ENCODE measurements at regions not wholly inside any gene's neighbourhood (a gene's known extent, or its start where the extent isn't known, plus 50 kb on each side); places are given as distances from the start of the nearest gene placed in this dataset.
"Not testable (repeated sequence)": the region's sequence is repeated elsewhere in the genome, so short reads cannot be mapped to it uniquely, and the experiment has no call there.

DNA sequence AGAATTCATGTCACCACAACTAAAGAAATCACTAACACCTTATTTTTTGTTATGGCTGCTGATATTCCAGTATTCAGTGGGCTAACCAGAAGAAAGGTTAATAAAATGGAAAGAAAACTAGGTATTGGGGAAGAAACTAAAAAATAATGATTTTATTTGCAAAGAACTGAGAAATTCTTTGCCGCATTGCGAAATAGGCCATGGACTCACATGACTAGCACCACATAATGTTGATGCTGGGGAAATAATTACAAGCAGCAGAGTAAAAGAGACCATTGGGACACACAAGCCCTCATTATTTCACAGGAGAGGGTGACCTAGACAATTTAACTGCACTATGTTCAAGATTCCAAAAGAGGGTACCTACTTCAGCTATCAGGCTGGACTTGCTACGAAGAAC is 1411.5 kb downstream of the SLITRK5 start:
- DNase-seq, result no peak

DNA sequence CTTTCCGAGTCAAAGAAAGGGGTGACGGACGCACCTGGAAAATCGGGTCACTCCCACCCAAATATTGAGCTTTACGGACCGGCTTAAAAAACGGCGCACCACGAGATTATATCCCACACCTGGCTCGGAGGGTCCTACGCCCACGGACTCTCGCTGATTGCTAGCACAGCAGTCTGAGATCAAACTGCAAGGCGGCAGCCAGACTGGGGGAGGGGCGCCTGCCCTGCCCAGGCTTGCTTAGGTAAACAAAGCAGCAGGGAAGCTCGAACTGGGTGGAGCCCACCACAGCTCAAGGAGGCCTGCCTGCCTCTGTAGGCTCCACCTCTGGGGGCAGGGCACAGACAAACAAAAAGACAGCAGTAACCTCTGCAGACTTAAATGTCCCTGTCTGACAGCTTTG is 1416.9 kb downstream of the SLITRK5 start:
- DNase-seq, result not testable (repeated sequence)

DNA sequence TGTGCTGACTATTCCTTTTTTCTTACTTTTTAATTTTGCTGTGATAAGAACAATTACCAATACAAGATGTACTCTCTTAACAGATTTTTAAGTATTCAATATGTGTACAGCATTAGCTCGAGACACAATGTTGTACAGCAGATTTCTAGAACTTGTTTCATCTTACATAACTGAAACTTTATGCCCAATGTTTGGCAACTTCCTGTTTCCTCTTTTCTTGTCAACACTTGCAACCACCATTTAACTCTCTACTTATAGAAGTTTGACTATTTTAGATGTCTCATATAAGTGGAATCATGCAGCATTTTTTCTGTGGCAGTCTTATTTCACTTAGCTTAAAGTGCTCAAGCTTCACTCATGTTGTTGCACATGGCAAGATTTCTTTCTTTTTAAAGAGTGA is 1426.8 kb downstream of the SLITRK5 start:
- no peak for DNase-seq

DNA sequence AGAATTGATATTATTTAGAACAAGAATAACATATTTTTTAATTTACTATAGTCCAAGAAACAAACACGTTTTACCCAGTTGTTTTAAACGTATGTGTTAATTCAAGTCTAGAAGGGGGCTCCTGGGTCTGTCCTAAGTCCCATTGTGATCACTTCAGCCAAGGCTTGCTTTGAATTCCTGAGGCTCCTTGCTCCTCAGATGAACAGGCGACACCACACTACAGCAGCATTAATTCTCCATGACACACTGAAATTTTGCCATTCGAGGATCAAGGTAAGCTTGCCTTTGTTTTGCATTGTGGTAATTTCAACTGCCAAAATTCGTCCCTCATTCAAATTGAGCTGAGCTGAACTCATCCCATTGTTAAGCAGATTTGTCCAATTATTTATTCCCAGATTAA is 1442.6 kb downstream of the SLITRK5 start:
- no peak for DNase-seq

DNA sequence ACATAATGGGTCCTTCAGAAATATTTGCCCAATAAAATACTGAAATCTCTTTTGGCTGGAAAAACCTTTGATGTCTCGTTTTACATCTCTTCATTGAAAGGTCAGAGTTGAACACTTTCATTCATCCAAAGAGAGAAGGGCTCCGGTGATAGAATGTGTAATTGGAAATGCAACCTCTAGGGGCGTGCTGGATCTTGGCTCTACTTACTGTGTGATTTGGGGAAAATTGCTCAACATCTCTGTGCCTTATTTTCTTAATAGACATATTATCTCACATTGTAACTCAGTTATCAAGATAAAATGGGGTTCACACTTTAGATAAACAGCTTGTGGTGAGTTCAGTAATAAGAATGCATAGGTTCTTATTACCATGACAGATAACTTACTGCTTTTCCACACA is 1444.1 kb downstream of the SLITRK5 start:
- DNase-seq, result no peak

DNA sequence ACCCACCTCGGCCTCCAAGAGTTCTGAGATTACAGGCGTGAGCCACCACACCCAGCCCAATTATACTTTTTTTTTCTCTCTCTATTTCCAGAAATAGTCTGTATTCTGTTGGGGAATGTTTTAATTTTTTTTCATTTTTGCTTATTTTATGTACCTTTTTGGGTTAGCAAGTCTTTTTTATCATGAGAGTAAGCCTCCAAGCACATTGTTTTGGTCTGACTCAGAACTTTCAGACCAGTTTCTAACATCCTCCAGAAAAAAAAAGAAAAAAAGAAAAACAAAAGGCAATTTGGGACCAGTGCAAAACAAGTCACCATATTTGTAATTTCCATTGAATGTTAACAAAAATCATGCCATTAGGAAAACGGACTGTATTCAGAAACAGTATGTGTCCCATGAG is 1465.5 kb downstream of the SLITRK5 start:
- DNase-seq, result no peak

DNA sequence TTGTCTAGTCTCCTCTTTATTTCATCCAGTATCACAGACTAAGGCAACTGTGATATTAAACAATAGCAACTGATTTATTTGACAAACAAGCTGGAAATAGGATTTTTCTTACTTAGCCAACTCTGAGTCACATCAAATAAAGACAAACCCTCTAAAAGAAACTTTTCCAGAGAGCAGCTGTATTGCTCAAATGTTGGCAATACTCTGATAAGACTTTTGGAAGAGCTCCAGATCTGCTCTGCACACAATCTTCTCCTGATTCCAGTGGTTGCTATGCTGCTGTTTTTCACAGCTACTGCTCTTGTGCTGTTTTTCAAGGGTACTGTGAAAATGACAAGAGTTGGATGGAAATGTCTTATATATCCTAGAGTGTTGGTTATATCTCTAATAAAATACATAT is 1479.2 kb downstream of the SLITRK5 start:
- no peak for DNase-seq

DNA sequence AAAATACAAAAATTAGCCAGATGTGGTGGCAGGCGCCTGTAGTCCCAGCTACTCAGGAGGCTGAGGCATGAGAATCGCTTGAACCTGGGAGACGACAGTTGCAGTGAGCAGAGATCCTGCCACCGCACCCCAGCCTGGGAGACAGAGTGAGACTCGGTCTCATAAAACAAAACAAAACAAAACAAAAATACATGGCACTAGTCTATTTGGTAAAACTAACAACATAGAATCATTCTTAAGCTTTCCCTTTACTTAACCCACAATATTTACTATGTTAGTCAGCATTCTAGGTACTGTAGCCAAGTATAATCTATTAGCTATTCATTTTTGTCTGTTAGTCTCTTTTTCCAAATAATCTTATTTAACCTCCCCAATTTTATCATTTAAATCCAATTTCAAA is 1482.8 kb downstream of the SLITRK5 start:
- no peak for DNase-seq

DNA sequence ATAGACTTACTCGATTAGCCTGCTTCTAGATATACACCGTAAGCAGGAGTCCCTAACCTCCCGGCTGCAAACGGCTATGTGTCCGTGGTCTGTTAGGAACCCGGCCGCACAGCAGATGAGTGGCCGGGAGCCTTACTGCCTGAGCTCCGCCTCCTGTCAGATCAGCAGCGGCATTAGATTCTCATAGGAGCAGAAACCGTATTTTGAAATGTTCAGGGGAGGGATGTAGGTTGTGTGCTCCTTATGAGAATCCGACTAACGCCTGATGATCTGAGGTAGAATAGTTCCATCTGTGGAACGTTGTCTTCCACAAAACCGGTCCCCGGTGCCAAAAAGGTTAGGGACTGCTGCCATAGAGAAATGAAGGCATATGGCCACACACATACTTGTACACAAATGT is 1491.9 kb downstream of the SLITRK5 start:
- peak; percentile 90 for DNase-seq

DNA sequence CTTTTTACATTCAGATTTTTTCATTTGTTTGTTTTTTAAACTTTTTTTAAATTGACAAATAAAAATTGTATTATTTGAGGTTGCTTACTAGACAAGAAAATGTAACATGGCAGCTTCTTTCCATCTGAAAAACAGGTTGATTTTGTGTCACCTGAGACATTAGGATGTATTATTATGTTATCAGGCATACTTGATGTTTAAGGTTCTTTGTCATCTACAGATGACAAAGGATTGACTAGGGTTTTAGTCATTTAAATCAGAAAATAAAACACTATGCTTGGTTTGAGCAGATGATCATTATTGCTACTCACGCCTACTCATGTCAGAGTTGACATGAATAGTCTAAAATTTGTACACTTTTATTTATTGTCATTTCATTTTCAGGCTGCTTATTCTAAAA is 1494.5 kb downstream of the SLITRK5 start:
- no peak for DNase-seq

DNA sequence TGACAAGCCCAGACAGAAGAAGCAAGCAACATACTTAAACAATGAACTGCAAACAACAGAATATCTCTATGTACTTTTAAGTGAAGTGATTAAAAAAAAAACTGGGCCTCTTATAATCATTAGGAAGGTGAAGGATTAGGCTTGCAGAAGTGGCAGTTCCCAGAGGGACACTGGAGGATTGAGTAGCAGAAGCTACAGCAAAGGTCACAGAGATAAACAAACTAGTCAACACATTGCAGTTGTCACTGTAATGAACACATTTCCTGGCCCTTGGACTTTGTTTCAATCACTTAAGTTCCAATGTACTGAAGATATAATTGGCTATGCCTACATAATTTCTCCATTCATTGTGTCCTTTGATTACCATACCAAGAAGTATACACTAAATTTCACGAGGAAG is 1498.8 kb downstream of the SLITRK5 start:
- no peak for DNase-seq

DNA sequence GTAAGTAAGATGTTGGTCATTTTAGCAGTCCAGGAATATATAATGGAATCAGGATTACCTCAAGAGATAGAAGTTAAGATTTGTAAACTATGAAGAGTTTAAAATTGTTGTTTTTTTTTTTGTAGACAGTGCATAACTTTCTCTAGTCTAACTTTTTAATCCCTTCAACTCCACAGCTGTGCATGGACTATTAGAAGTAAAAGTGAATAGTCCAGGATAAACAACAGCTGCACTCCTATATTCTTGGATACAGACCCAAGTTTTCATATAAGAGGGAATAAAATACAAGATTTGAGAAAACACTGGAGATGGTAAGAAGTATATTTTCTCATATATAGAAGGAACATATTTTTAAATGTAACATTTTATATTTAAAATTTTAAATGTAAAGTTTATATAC is 1509.9 kb downstream of the SLITRK5 start:
- no peak for DNase-seq

DNA sequence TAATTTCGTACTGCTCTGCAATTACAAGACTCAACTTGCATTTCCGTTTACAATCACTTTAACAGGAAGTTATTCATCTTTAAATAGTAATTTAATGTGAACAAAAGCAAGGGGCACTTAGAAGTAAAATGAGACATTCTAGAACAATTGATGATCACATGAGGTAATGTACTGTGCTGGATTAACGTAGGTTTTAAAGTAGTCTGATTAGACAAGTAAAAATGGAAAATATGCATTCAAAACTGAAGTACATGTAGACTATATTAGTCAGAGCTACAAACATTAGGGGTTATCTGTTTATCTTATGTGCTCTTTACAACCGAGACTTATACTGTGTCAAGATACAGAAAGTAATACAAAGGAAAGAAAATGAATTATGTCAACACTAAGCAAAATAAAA is 1528.0 kb downstream of the SLITRK5 start:
- no peak for DNase-seq

DNA sequence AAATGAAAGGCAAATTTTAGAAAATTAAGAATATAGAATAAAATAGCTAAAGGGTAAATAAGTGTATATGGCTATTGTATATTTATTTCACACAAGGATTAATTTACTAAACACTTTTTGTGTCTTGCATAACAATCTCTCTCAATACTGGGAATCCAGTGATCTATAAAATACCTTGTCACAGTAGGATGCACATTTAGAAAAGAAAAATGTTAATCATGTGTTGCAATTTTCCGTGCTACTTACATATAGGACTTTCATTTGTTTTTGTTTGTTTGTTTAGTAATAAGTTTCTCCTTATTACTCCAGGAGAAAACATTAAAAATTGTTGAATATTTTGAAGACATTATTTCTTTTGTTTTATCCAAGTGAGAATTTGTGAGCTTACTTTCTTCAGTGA is 1533.3 kb downstream of the SLITRK5 start:
- DNase-seq, result no peak

DNA sequence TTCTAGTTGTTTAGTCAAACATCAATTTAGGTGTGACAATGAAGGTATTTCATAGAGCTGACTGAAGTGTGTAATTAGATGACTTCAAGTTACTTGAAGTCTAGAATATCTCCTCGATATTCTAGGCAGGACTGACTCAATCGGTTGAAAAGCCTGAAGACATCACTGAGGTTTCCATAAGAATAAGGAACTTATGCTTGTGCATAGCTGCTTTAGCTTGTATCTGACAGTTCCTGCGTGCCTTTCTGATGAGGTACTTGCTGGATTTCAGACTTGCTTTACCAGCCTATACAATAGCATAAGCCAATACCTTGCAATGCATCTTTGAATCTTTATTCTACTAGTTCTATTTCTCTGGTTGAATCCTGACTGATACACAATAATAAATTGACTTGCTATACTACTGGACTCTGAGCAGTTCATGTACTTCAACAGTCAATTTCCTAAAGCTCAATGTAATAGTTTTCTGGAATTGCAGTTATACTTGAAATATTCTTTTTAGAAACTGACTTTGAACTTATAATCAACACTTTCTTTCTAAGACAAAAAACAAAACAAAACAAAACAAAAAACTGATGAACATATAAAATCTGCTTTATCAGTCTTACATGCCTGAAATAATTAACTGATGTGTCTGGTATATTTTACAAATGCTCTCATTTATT is 1534.8 kb downstream of the SLITRK5 start:
- DNase-seq, result no peak

DNA sequence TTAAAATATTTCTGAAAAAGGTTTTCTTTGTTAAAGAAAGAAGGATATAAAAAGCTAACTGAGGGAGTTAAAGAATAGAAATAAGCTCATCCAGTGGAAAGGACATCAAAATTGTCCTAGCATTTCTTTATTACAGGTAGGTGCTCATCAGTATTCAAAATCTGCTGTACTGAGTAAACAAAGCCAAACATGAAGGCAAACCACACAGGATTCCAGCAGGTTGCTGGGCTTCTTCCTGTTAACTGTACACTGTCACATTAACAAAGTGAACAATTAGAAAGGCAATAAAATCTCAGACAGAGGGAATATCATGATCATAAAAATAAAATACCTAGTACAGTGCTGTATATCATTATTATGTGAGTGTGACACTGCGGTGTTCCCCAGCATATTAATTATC is 1541.0 kb downstream of the SLITRK5 start:
- DNase-seq, result no peak

DNA sequence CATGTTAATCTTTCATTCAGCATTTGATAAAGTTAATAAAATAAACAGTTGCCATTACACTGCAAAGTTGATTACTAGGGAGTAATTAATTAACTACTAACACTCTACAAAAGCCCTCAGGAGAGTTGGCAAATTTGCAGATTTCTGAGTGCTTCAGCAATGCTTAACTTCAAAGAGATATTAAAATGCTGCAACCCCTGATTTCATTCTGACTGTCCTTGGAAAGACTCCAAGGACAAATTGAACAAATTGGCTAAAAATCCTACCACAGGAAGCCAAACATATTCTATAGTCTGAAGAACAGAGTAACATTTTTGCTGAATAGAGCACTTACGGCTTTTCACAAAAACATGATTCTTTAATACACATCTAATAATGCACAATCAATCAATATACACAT is 1543.0 kb downstream of the SLITRK5 start:
- DNase-seq, result no peak

DNA sequence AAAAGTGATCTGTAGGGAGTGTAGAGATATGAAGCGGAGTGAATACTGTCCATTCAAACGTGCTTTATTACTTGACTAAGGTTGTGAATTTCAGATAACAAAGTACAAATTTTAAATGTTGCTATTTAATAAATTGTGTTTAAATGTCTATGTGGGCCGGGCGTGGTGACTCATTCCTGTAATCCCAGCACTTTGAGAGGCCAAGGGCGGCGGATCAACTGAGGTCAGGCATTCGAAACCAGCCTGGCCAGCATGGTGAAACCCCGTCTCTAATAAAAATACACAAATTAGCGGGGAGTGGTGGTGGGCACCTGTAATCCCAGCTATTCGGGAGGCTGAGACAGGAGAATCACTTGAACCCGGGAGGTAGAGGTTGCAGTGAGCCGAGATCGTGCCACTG is 1544.1 kb downstream of the SLITRK5 start:
- DNase-seq, result not testable (repeated sequence)

DNA sequence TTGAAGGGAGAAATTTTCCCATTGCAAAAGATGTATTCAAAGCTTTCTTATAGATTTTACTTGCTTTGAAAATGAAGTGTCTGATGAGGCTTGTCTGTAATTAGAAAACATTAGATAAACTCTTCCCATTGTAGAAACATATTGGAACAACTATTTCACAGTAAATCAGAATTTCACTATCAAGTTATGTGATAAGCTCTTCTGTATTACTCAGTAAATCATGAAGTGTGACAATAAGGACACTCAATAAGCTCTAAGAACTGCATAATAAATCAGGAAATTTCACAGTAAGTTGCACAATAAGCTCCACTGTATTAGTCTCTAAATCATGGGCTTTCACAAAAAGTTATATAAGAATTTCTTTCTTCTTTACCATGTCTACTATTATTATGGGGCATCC is 1546.6 kb downstream of the SLITRK5 start:
- DNase-seq, result no peak

DNA sequence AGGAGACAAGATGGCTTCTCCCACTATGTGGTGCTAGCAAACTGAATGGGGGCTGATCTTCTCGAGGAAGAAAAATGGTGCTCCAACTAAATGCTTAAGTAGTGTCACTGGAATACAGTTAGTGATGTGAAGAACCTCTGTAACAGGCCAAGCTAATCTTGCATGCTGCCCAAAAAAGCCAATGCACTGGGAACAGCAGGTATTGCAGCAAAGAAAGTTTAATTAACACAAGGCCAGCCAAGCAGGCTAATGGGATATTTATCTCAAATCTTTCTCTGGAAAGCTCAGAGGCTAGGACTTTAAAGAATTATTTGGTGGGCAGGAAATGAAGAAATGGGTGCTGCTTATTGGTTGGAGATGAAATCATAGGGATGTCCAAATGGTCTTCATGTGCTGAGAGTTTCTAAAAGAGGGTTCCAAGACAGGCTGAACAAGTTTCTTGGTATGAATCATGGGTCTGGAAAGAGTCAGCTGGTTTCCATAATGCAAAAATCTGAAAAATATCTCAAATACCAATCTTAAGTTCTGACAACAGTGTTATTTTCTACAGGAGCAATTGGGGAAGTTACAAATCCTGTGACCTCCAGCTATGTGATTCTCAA is 1550.5 kb downstream of the SLITRK5 start:
- DNase-seq, result no peak

DNA sequence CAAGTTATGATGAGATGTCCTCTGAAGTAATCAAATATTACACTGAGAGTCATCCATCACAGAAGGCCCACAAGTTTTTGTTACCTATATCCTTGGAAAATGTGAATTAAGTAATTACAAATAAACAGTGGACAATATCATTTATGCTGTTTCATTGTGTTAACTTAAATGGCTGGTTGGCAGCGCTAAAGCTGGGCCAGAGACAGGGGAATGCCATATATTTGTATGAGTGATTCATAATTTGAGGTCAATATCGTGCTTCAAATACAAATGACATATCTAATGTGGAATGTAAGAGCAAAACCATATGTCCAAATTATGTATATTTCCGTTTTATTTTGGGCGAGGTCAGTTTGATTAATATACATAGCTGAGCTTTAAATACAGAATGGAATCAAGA is 1556.2 kb downstream of the SLITRK5 start:
- no peak for DNase-seq

DNA sequence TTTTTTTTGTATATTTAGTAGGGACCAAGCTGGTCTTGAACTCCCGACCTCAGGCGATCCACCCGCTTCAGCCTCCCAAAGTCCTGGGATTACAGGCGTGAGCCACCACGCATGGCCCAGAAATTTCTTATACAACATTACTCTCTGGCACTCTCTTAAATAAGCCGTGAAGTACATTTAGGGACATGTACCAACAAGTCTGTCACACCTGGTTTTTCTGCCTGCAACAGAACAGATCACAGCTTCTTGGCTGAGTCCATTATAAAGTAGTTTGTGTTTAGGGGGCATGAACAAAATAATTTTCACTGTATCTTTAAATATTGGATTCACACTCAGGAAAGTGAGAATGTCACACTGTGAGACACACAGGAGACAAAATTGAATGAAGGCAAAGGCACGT is 1567.3 kb downstream of the SLITRK5 start:
- DNase-seq, result no peak

DNA sequence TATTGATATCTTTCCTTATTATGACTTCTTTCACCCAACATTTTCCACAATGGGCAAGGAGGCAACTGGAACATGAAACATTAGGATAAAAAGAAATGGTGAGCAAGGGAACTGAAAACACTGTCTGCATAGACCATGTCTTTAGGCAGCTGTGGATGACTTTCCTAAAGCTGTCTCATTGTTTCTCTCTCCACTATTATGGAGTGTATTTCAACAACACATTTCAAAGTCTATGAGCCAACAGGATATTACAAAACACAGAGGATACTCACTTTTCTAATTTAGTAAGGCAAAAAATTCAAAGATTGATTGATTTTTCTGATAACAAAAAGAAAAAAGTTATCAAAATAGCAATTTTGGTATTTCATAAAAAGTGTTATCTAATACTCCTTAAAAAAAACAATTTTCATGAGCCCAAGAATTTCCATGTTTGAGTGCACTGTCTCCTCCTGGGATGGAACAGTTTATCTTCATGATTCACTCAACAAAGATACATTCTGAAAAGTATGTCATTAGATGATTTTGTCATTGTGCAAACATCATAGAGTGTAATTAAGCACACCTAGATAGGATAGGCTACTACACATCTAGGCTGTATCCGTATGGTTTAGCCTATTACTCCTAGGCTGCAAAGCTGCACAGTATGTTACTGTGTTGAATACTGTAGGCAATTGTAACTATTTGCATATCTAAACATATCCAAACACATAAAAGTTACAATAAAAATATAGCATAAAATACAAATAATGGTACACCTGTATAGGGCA is 1568.4 kb downstream of the SLITRK5 start:
- DNase-seq, result no peak

DNA sequence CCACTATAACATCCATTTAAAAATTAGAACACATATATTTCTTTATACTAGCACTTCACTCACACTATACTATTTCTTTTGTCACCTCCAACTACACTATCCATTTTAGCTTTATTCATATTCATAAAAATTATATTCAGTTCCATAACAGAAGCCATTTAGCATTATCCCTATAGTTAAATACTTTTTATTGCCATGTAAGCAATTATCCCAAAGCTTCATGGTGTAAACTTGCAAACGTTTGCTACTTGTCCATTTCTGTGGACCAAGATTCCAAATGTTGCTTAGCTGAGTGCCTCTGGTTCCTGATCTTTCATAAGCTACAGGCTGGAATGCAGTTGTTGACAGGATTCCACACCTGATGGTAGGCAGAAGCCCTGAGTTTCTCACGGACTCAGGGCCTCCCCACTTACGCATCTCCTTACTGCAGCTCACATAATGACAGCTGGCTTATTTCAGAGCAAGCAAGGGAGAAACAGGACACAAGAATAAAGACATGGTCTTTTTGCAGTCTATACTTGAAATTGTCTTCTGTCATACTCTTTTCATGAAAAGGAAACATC is 1584.8 kb downstream of the SLITRK5 start:
- no peak for DNase-seq
